ENCODE measurements at regions not wholly inside any gene's neighbourhood (a gene's known extent, or its start where the extent isn't known, plus 50 kb on each side); places are given as distances from the start of the nearest gene placed in this dataset.
"Not testable (repeated sequence)": the region's sequence is repeated elsewhere in the genome, so short reads cannot be mapped to it uniquely, and the experiment has no call there.

DNA sequence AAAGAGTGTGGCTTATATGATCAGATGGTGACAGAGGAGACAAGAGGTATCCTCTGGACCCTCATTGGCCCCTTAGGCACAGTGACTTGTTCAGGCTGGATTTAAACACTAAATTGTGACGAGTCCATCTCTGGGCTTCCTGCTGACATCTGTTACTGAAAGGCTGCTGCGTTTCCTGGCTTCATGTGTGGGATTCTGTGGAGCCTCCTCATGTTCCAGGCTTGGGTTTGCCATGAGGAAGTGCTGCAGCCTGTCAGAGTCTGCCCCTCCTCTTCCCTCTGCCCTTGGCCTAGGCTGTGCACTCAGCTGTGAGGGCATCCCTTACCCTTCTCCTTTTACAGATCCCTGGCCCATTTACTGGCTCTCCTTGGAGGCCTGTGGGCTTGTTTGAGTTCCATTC, 159.1 kb upstream of the TTC29 start:
- TF ChIP-seq CTCF (IDR thresholded peaks at IDR 0.05; ENCODE audit: control insufficient read depth, extremely low read depth, insufficient read depth), result no peak

DNA sequence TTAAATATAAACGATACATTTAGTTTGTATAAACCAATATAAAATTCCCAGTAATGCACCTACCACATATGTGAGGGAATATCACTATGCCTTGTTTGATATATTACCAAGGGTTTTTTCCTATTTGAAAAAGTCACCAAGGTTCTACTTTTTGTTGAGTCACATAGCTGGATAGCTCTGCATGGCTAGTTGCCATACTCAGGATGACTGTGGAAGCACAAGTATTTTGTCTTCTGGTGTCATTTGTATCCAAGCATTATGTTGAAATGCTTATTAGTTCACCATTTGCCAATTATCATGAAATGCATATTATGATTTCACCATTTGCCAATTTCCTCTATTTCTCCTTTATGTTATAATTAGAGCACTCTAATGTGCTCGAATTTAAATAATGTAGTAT, 162.7 kb upstream of the TTC29 start:
- DNase-seq (ENCODE audit: low read depth), result no peak
- no peak for TF ChIP-seq CTCF (IDR thresholded peaks at IDR 0.05; ENCODE audit: control insufficient read depth, extremely low read depth, insufficient read depth)
- H3K4me3 ChIP-seq (ENCODE audit: low read depth, low read length), result no peak overlapping the region

More for the DNA sequence above, 159.1 kb upstream of the TTC29 start:
- H3K4me3 ChIP-seq (ENCODE audit: low read depth, low read length), result no peak overlapping the region
- no peak for DNase-seq (ENCODE audit: low read depth)

DNA sequence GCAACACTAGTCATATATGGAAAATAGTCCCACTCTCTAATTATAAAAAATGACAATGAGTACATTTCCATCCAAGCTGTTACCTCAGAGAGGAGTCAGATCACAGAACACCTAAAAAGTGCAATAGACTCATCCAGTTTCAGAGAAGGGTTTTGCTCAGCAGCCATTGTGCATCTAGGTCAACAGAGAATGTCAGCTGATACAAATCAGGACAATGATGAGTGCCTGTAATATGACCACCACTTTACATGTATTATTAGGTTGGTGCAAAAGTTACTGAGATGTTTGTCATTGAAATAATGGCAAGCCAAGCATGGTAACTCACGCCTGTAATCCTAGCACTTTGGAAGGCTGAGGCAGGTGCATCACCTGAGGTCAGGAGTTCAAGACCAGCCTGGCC, 164.1 kb upstream of the TTC29 start:
- no peak for DNase-seq (ENCODE audit: low read depth)
- no peak for TF ChIP-seq CTCF (IDR thresholded peaks at IDR 0.05; ENCODE audit: control insufficient read depth, extremely low read depth, insufficient read depth)
- no peak overlapping the region for H3K4me3 ChIP-seq (ENCODE audit: low read depth, low read length)

DNA sequence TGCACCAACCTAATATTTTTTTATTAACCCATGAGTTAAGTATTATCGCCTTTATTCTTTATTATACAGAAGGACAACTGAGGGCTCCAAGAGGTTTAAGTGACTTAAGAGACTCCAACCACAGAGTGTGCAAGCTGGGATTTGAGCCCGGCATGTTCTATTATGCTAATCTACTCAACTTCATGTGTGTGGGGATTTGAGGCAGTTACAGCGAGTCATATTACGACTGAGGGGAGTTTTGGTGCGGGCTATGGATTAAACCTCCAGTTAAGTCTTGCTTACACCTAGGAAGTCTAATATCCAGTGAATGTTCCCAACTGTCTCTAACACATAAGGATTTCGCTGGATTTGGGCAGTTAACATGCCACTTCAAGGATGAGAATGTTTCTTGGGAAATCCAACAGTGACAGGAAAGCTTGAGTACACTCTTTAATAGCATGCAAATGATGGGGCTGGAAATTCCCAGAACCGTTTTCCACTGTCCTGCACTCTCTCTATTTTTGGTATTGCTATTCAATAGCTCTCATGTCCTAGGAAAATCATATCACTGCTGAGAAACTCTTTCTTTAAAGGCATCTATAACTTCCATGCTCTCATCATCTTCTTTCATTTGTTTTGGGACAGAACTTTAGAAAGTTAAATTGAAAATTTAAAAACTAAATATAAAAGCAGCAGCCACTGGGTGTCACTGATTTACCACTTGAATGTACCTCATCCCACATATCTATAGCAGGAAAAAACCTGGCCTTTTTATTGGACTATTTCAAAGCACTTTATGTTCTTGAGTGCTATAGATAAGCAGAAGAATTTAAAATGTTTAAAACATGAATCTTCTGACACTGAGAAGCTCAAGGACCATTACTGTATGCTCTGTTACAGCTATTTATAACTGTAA, 165.1 kb upstream of the TTC29 start:
- DNase-seq (ENCODE audit: low read depth), result peak; percentile 69
- no peak overlapping the region for H3K4me3 ChIP-seq (ENCODE audit: low read depth, low read length)
- peak; percentile 57 for TF ChIP-seq CTCF (IDR thresholded peaks at IDR 0.05; ENCODE audit: control insufficient read depth, extremely low read depth, insufficient read depth)

DNA sequence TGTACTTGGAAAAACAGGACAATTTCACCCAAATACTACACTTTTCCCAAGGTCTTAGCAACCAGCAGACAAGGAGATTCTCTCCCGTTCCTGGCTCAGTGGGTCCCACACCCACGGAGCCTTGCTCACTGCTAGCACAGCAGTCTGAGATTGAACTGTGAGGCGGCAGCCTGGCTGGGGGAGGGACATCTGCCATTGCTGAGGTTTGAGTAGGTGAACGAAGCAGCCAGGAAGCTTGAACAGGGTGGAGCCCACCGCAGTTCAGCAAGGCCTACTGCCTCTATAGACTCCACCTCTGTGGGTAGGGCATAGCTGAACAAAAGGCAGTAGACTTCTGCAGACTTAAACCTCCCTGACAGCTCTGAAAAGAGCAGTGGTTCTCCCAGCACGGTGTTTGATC, 166.5 kb upstream of the TTC29 start:
- not testable (repeated sequence) for H3K4me3 ChIP-seq (ENCODE audit: low read depth, low read length); DNase-seq (ENCODE audit: low read depth)

DNA sequence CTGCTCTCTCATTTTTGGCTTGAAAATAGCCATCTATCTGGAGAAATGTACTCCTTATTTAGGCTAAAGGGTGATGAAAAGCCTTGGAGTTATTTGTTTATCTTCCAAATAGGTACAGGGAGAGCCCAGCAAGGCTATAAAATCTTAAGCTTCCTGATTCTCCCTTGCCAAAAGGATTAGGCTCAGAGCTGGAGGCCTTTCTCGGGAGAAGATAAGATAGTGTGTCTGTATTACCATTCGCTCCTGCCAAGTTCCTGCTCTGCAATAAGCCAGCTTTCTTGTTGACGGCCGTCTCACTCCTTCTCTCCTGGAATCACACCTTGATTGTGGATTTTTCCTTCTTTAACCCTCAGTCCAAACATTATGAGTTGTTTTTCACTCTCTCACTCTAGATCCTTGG, 171.8 kb upstream of the TTC29 start:
- no peak overlapping the region for H3K4me3 ChIP-seq (ENCODE audit: low read depth, low read length)
- TF ChIP-seq CTCF (IDR thresholded peaks at IDR 0.05; ENCODE audit: control insufficient read depth, extremely low read depth, insufficient read depth), result no peak
- peak; percentile 100 for DNase-seq (ENCODE audit: low read depth)

- peak; percentile 91 for DNase-seq (ENCODE audit: low read depth)
- no peak overlapping the region for H3K4me3 ChIP-seq (ENCODE audit: low read depth, low read length)
- no peak for TF ChIP-seq CTCF (IDR thresholded peaks at IDR 0.05; ENCODE audit: control insufficient read depth, extremely low read depth, insufficient read depth)
Measured at GRCh38 chr4:147118528-147118927, 172.9 kb upstream of the TTC29 start.

Data from LNCaP clone FGC (cell line).